HG03097 (cell line): ENCODE measurements at regions not wholly inside any gene's neighbourhood (a gene's known extent, or its start where the extent isn't known, plus 50 kb on each side); places are given as distances from the start of the nearest gene placed in this dataset.

Experiments
- ATAC-seq: cut with Tn5 transposase; IDR thresholded peaks from one replicate; pipeline ENCODE4 v1.9.1; 2021; ENCODE audit not compliant: unreplicated experiment, low FRiP score

DNA sequence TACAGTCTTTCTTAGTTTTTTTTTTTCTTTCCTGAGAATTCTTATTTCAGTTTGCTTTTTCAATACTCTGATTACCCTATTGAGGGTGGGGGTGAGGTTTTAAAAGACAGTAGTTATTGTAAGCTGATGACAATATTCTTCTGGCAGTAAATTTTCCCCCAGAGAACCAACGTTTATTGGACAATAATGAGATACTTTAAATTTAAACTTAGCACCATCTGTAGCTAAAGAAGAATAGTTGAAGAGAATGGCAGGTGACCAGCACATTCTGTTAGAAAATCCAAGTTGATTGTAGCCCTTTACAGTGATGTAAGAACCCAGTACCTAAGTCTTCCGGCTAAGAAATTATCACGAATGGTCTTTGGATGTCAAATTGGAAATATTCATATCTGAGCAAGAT, 364.6 kb upstream of the LYPLAL1 start:
- ATAC-seq, result no peak

DNA sequence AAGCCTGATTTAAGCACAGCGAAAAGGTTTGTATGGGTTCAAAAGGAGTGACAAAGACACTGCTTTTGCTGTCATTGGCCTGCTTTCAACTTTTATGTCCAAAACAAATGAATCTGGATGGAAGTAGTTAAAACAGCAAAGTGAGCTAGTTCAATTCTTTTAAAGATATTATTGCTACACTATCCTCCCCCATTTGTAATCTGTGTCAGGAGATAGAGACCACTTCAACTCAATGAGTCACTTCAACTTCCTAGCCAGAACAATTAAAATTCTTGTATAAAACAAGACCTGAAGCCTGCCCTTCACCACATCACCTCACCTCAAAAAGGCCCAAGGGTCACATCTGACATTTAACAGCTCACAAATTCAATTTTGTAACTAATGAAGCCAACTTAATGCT, 364.1 kb upstream of the LYPLAL1 start:
- no peak for ATAC-seq

DNA sequence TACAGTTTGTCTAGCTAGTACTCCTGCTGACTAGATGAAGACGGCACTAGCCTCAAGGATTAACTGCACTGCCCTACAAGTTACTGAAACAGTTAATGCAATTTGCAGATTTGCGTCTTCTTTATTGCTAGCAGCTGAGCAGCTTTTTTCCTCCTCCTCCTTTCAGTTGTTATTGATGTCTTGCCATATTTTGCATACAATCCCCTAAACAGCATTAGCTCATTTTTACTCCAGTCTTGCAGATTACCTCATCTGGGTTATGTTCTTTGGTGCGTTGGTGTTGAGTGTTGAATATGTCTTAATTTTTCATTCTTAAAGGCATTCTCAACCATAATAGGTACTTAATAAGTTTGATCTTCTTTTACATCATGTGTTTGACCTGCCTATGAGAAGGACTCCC, 363.4 kb upstream of the LYPLAL1 start:
- no peak for ATAC-seq

DNA sequence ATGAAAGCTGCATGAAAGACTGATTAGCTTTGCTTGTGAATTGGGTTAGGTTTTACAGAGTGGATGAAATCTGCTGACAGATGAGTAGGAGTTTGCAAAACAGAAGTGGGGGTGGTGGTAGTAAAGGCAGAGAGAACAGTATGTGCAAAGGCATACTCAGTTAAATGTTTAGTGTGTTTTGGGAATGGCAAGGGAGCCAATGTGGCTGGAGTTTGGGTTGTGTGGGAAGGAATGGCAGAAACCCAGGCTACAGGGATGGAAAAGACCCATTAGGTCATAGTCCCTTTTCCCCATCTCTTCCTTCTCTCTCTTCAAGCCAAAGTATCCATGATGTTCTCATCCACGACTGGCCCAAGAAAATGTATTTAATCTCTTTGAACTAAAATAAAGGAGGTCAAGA, 362.2 kb upstream of the LYPLAL1 start:
- ATAC-seq, result no peak

DNA sequence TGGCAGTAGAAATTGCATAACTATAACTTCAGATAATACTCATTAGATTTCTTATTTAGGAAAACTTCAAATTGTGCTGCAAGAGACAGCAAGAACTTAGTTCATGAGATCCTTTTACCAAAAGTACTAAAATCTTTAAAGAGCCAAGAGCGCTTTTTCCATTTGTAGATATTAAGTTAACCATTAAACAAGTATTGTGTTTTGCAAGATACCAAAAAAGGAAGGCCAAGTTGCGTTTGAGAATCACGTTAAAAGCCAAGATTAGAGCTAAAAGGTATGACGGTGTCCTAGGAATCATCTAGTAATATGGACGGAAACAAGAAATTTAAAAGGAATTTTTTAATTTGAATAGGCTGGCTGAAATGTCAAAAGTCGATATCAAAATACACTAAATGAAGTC, 361.3 kb upstream of the LYPLAL1 start:
- ATAC-seq, result no peak

DNA sequence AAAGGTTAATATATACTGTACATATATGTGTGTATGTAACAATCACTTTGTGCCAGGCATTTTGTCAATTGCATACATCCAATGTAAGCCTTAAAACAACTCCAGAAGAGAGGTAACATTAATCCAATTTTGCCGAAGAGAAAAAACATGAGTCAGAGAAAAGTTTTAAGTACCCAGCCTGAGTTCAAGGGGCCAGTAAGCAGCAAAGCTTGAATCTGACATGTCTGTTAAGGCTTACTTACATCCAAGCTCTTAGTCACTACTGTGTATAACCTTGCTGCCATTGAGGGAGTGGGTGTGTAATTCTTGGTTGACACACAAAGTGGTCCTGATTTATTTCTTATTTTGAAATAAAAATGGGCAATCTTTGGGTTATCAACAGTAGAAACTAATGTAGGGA, 360.4 kb upstream of the LYPLAL1 start:
- no peak for ATAC-seq

DNA sequence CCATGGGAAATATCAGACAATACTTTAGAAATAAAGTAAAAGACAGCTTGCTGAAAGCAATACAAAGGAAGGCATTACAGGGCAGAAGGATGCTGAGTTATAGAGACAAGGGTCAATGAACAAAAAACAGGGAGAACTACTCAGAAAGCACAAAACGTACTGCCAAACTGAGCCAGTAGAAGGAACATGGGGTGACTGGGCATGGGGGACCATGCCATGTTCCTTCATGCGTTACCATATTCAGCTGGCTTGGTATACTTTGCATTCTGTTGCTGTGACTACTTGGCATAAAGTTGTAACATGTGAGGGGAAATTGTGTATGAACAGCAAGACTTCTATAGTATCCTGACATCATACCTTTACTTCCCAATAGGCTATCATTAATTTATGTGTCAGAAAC, 358.6 kb upstream of the LYPLAL1 start:
- ATAC-seq, result no peak

DNA sequence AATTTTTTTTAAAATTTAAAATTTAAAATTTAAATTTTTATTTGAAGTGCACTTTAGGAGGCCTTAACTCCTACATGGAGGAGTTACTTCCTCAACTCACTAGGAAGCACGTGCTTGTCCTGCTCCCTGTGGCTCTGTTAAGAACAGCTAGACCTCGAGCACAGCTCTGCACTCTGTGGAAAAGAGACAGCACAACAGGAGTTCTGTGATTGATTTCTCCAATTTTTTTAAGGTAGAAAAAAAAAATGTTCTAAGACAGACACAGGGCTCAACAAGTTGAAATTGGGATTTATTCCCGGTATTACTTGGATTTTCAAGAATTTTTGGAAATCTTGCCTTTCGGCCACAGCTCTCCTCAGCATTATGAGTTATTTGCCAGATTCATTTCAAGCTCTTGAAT, 356.6 kb upstream of the LYPLAL1 start:
- no peak for ATAC-seq

DNA sequence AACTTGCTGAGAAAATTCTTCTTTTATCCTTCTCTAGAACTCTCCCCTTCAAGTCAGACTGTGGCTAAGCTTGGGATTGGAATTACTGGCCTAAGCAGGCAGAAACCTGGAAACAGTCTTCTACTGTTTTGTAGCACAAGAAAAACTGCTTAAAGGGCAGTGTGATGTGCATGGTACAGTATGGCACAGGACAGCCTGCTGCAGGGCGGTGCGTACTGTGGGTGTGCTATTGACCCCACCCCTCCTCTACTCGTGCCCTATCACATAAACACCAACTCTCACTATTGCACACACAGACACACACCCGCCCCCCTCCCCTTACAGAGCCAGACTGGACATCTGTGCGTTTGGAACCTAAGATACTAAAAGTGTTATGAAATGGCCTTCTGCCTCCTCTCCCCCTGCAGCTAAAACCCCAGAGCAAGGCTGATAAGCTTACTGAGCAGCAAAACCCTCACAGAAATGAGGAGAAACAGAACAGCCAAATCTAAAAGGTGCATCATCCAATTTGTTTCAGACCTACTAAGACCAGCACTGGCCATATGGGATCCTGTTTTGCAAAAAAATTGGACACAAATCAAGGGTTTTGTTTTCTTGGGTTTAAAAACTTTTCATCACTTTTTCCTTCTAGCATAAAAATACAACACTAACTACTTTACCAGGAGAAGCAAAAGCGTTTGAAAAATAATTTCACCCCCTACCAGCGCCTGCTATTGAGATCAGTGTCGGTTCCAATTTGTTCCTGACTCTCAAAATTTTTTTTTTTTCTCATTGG, 355.8 kb upstream of the LYPLAL1 start:
- ATAC-seq, result no peak

DNA sequence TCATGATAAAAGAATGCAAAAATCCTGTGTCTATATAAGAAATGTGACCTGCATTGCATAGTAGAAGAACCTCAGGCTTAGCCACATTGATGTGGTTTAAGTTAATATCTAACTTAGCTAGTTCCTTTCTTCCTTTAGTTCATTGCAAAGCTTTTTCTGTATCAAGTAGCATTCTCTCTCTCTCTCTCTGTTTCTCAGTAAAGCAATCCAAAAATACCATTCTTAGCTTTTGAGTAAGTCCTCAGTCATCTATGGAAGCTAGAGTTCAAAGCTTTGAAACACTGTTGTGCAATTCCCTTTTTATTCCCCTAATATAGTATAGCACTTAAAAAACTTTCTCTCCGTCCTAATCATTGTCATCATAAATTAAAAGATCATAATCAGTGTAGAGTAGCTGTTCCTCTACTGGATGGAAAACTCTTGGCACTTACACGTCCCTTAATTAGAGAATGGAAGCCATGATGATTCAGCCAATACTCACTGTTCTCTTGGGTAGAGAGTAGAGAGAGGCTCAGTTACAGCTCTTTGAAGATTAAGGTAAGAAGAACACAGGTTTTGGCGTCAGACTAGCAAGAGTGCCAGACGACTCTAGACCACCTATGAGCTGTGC, 350.3 kb upstream of the LYPLAL1 start:
- no peak for ATAC-seq

DNA sequence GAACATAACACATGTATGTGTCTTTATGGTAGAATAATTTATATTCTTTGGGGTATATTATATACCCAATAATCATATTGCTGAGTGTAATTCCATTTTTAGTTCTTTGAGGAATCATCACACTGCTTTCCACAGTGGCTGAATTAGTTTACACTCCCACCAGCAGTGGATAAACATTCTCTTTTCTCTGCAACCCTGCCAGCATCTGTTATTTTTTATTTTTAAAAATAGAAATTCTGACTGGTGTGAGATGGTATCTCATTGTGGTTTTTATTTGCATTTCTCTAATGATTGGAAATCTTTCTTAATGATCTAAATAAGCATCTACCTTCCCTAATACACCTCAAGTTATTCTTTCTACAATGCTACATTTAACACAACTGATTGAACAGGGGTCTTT, 346.2 kb upstream of the LYPLAL1 start:
- ATAC-seq, result no peak

DNA sequence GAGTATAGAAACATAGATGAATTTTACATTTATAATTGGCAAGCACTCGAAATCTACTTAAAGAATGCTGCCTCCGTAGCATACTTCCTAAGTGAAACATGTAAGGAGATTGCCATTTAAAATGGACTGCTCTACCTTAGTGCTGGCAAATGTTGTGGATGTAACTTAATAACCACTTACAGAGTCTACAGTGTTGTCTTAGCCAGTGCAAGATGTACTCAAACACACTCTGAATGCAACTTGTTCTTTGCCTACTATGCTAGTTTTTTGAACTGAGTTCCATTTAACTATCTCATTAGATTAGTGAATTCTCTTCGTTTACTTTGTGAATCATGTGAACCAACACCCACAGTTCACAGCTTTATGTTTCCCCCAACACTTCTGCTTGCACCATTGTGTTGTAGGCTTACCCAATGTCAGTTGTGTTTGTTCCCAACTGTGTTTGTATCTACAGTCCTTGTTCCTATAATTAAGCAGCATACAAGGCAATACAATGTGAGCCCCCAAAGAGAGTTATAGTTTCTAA, 345.5 kb upstream of the LYPLAL1 start:
- no peak for ATAC-seq

DNA sequence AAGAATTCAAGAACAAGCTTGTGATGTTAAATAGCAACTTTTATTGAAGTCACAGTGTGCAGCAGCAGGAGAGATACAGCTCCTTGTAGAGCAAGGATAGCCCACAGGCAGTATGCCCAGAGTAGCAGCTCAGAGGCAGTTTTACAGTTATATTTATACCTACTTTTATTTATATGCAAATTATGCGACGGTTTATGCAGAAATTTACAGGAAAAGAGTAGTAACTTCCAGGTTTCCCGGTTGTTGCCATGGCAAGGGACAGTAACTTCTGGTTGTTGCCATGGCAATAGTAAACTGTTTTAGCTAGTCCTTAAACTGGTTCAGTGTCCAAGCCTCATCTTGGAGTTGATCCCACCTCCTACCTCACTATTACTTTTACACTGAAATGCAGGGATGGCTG, 344.6 kb upstream of the LYPLAL1 start:
- no peak for ATAC-seq

DNA sequence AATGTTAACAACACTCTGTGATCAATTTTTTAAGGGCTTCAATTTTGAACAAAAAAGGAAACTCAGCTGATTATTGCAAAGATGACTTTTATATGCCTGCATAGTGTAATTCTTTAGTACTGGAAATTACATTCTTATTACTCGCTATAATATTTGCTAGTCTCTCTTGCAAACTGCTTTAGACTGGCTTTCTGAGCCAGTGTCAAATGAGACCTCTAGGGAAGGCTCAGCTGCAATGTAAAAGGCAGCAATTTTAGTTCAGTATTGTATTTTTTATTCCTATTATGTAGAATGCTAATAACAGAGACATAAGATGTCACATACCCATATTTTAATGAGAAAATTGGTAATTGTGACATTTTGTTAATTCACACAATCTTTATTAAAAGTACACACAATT, 338.1 kb upstream of the LYPLAL1 start:
- no peak for ATAC-seq

DNA sequence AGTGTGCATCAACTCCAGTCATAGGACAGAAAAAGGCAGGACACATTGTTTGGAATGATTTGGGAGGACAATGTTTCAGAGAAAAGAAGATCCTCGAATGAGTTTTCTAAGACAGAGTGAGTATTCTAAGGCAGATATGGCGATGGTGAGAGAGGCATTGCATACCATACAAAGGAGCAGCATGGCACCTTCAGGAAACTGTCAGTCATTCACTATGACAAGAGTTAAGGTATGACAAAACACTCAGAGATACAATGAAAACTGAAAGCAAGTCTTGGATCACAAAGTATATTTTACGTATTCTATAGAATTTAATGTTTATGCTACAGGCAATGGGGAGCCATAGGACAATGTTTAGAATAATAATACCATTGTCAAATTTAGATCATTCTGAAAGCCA, 337.4 kb upstream of the LYPLAL1 start:
- no peak for ATAC-seq

DNA sequence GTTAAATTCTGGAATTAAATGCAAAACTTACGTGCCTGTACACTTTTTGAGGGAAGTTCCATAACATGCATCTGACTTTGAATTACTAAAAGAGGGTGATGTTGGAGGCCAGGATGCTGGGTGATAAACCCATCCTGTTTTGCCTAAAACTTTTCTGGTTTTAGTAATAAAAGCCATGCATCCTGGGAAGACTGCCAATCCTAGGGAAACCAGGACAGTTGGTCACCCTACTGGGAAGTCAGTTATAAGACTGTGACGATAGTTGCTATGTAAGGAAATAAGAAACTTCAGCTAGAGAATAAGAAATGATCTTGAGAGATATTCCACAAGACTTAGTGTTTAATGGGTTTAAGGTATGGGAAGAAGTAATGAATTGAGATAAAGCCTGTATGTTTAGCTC, 336.6 kb upstream of the LYPLAL1 start:
- no peak for ATAC-seq

DNA sequence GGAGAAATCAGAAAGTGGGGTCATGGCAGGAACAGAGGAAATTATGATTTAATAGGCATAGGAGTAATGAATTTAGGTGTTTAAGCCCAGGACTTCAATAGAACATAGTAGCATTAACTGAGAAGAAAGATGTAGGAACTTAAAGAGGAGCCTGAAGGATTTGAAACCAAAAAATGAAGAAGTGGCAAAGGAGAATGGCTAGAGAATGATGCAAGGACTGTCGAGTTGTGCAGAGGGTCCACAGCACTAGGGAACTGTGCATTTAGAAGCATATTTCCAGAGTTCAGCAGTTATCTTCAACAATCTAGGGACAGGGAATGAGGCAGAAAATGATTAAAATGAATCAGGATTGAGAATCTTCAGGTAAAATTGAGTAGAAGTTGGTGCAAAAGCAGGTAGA, 328.1 kb upstream of the LYPLAL1 start:
- ATAC-seq, result no peak

DNA sequence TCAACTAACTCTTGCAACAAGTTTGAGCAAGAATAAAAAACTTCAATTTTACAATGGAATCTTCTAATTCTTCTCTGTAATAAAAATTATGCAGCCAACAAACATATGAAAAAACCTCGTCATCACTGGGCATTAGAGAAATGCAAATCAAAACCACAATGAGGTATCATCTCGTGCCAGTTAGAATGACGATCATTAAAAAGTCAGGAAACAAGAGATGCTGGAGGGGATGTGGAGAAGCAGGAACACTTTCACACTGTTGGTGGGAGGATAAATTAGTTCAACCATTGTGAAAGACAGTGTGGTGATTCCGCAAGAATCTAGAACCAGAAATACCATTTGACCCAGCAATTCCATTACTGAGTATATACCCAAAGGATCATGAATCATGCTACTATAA, 327.5 kb upstream of the LYPLAL1 start:
- ATAC-seq, result no peak

DNA sequence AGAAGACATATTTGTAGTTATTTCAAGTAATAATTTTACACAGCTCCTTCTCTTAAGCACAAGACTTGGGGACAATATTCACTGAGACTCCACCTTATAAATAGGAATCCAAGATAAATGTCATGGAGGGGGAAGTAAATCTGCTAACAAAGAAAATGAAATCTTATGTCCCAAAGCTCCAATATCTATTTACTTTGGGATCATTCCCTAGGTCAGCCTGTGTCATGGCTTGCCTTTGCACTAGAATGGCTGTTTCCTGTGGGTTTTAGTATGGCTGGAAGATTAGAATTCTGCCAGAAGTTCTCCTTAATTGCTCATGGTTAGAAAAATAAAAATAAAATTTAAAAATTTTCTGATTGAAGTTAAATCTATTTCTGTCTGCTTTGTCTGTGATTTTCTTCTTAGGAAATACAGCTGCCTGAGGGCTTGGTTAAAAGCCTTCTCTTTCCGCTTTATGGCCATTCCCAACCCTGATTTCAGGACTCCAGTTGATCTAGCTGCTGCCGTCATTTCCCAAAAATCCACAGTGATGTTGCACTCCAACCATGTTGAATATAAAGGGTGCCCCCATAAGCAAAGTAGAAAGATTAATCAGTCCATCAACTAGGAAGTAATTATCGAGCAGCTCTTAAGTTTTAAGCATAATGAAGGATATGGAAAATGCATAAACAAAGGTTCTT, 326.4 kb upstream of the LYPLAL1 start:
- ATAC-seq, result no peak

DNA sequence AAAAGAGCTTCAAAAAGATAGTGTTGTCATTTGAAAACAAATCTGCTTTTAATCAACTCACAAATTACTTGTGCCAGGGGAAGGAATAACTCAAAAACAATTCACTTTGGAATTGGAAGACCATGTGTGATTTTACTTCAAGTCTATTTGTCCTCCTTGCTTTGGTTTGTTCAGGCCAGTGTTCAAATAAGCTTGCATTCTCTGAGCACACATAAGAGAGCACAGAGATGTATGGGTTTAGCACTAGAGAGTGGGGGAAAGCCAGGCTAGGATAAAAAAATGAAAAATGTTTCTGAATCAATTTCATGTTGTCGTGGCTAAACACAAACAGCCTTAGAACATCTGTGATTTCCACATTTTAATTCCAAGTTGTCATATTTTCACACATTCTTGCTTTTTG, 325.7 kb upstream of the LYPLAL1 start:
- ATAC-seq, result no peak

DNA sequence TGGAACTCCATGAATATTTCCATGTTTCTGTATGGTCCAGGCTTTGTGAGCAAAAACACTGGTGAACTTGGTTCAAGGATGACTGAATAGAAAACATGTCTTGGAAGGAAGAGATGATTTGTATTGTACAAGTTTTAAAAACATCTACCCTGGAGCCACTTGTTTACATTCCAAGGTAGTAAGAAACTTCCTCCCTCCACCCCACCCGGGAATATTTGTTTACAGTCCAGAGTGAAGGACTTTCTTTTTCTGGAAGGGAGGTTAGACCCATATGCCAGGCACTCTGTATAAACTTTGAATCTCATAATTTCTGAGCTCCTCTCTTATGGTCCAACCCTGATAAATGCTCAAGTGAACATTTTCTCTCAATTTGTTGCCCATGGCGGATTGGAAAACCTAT, 323.3 kb upstream of the LYPLAL1 start:
- ATAC-seq, result no peak

DNA sequence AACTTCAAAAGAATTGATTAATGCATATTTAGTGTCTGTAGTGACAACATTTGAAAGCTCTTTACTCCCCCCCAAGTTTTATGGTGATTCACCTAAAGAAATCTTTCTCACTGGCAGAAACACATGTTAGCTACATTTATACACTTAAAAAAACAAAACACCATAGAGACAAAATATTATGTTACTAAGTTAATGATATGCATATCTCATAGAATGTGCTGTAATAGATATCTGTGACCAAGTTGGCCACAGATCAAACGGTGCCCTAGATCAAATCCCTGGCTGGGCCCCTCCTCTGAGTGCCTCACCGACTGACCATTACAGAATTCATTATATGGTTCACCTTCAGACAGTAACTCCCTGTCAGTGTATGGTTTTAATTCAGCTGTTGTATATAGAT, 322.1 kb upstream of the LYPLAL1 start:
- ATAC-seq, result no peak
